Ureter (tissue), 1 donor: ENCODE measurements at regions not wholly inside any gene's neighbourhood (a gene's known extent, or its start where the extent isn't known, plus 50 kb on each side); places are given as distances from the start of the nearest gene placed in this dataset.
"Not testable (repeated sequence)": the region's sequence is repeated elsewhere in the genome, so short reads cannot be mapped to it uniquely, and the experiment has no call there.

Experiments
- DNase-seq: peaks from one replicate; pipeline ENCODE4 v3.0.0-alpha.2; 2020; ENCODE audit warnings: low spot score
- donor health status: DM: yes; HTN: yes; CAD: no.

GRCh38 chr2:65790676-65790935 is 358.2 kb upstream of the SPRED2 start:
- DNase-seq = no peak

- no peak for DNase-seq
Measured at GRCh38 chr2:65789923-65790675, 357.7 kb upstream of the SPRED2 start.

DNA sequence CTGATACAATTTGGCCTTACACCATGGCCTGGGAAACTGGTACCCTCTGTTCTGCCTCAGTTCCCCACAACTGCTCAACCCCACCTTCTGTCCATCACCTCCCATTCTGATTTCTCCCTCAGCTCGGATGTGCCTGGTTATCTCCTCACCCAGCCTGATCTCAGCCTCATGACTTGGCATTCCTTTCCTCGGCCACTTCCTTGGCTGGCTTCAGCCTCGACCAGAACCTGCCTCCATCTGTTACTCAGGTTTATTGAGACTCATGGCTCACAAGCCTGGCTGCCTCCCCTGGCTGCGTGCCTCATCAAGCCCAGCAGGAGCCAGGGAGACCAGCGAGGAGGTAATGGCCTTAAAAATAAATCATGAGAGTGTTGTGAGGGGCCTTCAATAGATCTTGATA is 356.2 kb upstream of the SPRED2 start:
- DNase-seq = no peak

DNA sequence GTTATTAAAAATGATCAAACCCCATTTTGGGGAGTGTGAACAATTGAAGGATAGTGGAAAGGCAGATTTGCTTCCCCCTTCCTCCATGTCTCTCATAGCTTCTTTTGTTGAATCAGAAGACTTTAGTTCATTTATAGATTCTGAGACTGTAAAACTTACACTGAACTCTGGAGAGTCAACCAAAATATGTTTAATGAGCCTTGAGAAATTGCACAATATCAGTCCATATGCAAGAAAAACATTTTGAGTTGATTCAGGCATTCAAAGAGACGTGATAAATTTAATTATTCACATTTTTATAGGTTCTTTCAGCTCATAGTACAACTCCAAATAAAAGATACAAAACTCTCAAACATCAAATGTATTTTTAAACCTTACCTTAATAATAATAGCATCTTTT is 354.4 kb upstream of the SPRED2 start:
- DNase-seq = no peak

DNA sequence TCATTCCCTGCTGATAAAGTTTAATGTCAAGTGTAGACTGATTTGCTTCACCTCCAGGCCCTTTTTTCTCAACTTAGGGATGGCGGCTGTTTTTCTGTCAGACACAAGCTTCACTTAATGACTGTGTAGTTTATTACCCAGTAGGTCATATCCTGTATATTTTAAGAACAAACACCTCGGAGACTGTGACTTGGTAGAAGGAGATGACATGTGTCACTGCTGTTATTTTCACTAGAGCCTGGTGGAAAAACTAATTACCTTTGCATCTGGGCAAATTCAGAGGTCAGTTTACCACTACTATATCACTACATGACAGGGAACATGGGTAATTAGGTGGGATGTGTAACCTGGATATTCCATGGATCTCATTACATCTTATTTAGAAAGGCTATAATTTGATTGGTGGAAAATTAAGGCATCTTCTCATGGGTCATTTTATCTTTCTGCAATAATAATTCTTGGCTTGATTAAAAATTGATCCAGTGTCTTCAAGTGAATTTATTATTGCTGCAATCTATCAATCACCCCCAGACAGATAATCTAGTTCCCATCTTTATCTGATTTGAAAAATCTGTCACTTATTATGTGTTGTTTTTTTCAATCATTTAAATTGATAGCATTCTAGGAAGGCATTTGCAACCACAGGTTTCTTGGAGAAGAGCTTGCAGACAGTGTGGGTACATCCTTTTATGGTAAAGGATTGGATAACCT is 353.8 kb upstream of the SPRED2 start:
- DNase-seq = no peak

- no peak for DNase-seq
Measured at GRCh38 chr2:65782996-65783650, 350.7 kb upstream of the SPRED2 start.

GRCh38 chr2:65782186-65782585 is 349.8 kb upstream of the SPRED2 start:
- DNase-seq = no peak

DNA sequence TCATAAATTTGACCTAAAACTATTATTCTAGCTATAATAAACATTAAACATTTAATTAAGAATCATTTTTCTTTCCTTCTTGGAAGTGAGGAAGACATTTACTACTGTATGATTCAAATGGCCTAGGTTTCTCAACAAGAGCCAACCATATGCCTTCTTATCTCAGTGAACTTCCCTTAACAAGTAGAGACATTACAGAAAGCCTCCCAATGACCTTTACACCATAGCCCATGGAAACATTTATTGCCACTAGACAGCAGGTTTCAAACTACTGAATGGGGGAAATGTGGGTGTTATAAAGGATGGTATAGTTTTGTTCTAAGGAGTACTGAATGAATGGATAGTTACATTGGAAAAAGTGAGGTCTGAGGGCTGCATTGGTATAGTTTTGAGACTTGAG is 349.4 kb upstream of the SPRED2 start:
- no peak for DNase-seq

GRCh38 chr2:65779021-65779420 is 346.6 kb upstream of the SPRED2 start:
- no peak for DNase-seq

- DNase-seq = no peak
Measured at GRCh38 chr2:65778137-65778536, 345.7 kb upstream of the SPRED2 start.

GRCh38 chr2:65775839-65776238 is 343.4 kb upstream of the SPRED2 start:
- no peak for DNase-seq

GRCh38 chr2:65767946-65768345 is 335.5 kb upstream of the SPRED2 start:
- DNase-seq = no peak

GRCh38 chr2:65766768-65767267 is 334.4 kb upstream of the SPRED2 start:
- no peak for DNase-seq

- no peak for DNase-seq
Measured at GRCh38 chr2:65765376-65765775, 333.0 kb upstream of the SPRED2 start.

DNA sequence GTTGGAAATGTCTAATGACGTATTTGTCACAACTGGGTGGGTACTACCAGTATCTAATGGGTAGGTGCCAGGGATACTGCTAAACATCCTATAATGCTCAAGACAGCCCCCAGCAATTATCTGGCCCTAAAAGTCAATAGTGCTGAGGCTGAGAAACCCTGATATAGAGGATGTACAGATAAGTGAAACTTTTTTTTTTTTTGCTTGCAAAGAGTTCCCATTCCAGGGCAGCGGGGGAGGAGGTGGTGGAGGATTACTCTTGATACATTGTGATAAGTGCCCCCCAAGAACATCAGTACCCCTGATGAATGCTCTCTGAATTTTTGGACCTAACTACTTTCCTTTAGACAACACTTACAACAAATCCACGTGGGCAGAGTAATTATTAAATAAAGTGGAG is 329.7 kb upstream of the SPRED2 start:
- DNase-seq = no peak

DNA sequence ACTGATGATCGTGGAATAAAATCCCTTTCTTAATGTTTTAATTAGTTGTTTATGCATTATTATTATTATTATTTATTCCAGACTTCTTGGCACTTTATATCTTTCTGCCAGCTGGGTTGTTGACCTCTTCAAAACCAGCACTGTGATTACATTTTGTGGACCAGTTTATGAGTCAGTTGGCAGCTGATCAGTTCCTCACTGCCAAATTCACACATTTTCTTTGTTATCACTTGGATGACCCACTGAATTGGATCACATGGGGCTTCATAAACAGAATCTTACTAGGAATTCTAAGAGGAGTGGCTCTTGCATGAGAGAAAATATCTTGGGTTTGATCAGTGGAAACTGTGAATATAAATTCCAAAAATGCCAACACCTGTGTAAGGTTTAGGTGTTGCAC is 321.8 kb upstream of the SPRED2 start:
- DNase-seq = no peak

- DNase-seq = no peak
Measured at GRCh38 chr2:65751408-65751807, 319.0 kb upstream of the SPRED2 start.

- no peak for DNase-seq
Measured at GRCh38 chr2:65749545-65749944, 317.1 kb upstream of the SPRED2 start.

DNA sequence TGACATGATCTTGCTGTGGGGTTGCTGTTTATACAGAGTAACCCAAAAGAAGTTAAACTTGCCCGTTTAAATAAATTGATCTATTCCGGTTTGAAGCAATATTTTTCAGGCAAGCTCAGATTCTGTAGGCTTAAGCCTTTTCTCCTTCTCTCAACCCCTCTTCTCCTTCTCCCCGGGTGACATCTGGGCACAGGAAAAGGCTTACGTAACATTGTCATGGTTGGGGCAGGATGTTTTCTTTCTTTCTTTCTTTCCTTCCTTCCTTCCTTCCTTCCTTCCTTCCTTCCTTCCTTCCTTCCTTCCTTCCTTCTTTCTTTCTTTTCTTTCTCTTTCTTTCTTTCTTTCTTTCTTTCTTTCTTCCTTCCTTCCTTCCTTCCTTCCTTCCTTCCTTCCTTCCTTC is 315.5 kb upstream of the SPRED2 start:
- DNase-seq = not testable (repeated sequence)

- DNase-seq = no peak
Measured at GRCh38 chr2:65746931-65747675, 314.7 kb upstream of the SPRED2 start.

DNA sequence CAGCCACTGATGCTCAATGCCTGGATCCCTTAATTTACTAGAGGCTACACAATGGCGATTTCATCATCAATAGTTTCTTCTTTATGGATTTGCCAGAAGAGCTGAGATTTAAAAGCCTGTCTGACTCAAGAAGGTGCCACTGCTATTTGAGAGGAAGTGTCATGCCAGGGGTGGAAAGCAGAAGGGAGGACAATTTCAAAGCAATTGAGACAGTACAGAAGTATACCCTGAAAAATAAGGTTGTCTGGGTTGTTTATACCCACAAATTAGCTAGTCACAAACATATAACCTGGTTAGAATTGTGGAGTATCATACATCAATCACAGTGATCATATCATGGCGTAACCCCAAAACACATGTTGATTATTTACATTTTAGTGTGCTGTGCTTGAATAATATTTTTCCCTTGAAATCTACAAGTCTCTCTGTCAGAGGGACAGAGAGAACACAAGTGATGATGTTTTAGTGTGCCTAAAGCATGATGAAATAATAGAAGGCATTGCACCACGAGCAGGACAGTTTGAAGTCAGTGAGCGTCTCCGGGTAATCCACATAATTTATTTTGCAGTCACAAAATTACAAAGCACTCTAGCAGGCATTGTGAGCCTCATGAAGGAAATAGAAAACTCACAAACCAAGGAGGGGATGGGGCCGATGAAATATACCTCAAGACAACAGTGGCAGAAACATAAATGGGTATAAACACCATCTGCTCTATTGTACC is 312.2 kb upstream of the SPRED2 start:
- no peak for DNase-seq

GRCh38 chr2:65742977-65743376 is 310.6 kb upstream of the SPRED2 start:
- DNase-seq = no peak
